K562 (cell line): ENCODE measurements at regions not wholly inside any gene's neighbourhood (a gene's known extent, or its start where the extent isn't known, plus 50 kb on each side); places are given as distances from the start of the nearest gene placed in this dataset.

ENCODE experiments used
- ATAC-seq: fragments of 200-7000 bp; cut with Tn5 transposase; 3 replicates; pipeline ENCODE4 v1.9.1; 2020; ENCODE audit warnings: moderate library complexity
- BruUV-seq: library from RNA; stranded (reverse); fragments of 400-500 nt; replicated peaks from 2 replicates; lab custom pipeline; 2021; lab: Mats Ljungman, UMichigan
- CTCF ChIA-PET: fragments of 300-600 bp; formaldehyde crosslinking; extraction: SDS; loops from one replicate; lab custom pipeline; 2021; ENCODE audit warnings: low intra/inter-chr PET ratio; lab: Yijun Ruan, JAX
- POLR2A ChIA-PET: fragments of 300-600, 350-650 bp; sonication (Branson Sonifier 250); formaldehyde crosslinking; extraction: SDS; loops from one replicate; lab custom pipeline; 2021; ENCODE audit warnings: antibody characterized with exemption, inconsistent platforms; lab: Yijun Ruan, JAX
- DNase-seq, 4 experiments: peaks; one replicate each; pipeline versions ENCODE4 v3.0.0 to v3.0.0-alpha.2; 2011 to 2018; ENCODE audit warnings: low spot score in 3 of 4, mixed read lengths in 3 of 4; ENCODE audit errors: extremely low read depth in 1 of 4
- FAIRE-seq: peaks from 2 replicates; lab custom pipeline; 2011; peaks lifted over from hg19 to GRCh38; lab: Jason Lieb, UNC
- H2AFZ ChIP-seq: 2 replicates; pipeline ENCODE4 v1.6.0; 2011; ENCODE audit warnings: low read depth, low read length, control low read depth, inconsistent platforms
- H3K27ac ChIP-seq: fragments of 200-600 bp; 3 replicates; pipeline ENCODE4 v1.8.0; 2011; ENCODE audit warnings: low read depth, mild to moderate bottlenecking, control low read depth, inconsistent platforms, low read length, moderate library complexity, mixed read lengths; ENCODE audit errors: extremely low read depth
- H3K27me3 ChIP-seq, 2 experiments: fragments of 300-600 bp in 1 of 2; 2 replicates in 1 of 2; 3 replicates in 1 of 2; pipeline versions ENCODE4 v1.6.0 to v1.8.0; 2011; ENCODE audit warnings: inconsistent platforms in 2 of 2, low read length in 2 of 2, mild to moderate bottlenecking in 1 of 2, mixed read lengths in 1 of 2, moderate library complexity in 1 of 2; ENCODE audit not compliant: control insufficient read depth in 2 of 2, insufficient read depth in 2 of 2
- H3K36me3 ChIP-seq: fragments of 300-600 bp; 3 replicates; pipeline ENCODE4 v1.8.0; 2011; ENCODE audit warnings: mild to moderate bottlenecking, low read length, inconsistent platforms; ENCODE audit not compliant: control insufficient read depth, insufficient read depth
- H3K4me1 ChIP-seq, 2 experiments: fragments of 200-600 bp in 1 of 2; replicated peaks in 1 of 2; 2 replicates in 1 of 2; 3 replicates in 1 of 2; pipeline versions ENCODE4 v1.5.1 to v1.8.0; 2011; ENCODE audit warnings: inconsistent platforms in 2 of 2, low read length in 2 of 2, mild to moderate bottlenecking in 1 of 2, mixed read lengths in 1 of 2, moderate library complexity in 1 of 2; ENCODE audit not compliant: control insufficient read depth in 2 of 2, insufficient read depth in 2 of 2
- H3K4me2 ChIP-seq: 2 replicates; pipeline ENCODE4 v1.6.1; 2011; ENCODE audit warnings: low read length, control low read depth, inconsistent platforms, mixed read lengths; ENCODE audit not compliant: insufficient read depth
- H3K4me3 ChIP-seq: fragments of 200-600 bp; sonication (generic), shearing (Covaris generic); 2 replicates; pipeline ENCODE4 v1.5.1; 2016; ENCODE audit warnings: control low read depth, inconsistent platforms
- H3K79me2 ChIP-seq: fragments of 200-600 bp; 3 replicates; pipeline ENCODE4 v1.8.0; 2011; ENCODE audit warnings: low read length, inconsistent platforms; ENCODE audit not compliant: control insufficient read depth, insufficient read depth
- H3K9ac ChIP-seq, 2 experiments: 2 replicates each; pipeline versions ENCODE4 v1.6.0 to v1.6.1; 2011; ENCODE audit warnings: low read depth in 2 of 2, low read length in 2 of 2, control low read depth in 1 of 2, inconsistent platforms in 1 of 2, mild to moderate bottlenecking in 1 of 2, mixed read lengths in 1 of 2; ENCODE audit not compliant: insufficient read depth in 1 of 2
- H3K9me1 ChIP-seq: one replicate; pipeline ENCODE4 v1.6.0; 2011; ENCODE audit warnings: inconsistent platforms, mild to moderate bottlenecking, low read length, moderate library complexity; ENCODE audit not compliant: control insufficient read depth, insufficient read depth
- H3K9me3 ChIP-seq: replicated peaks from 2 replicates; pipeline ENCODE4 v1.5.1; 2011; ENCODE audit warnings: low read depth, low read length, inconsistent platforms; ENCODE audit not compliant: control insufficient read depth, insufficient read depth
- H4K20me1 ChIP-seq: replicated peaks from 2 replicates; pipeline ENCODE4 v1.6.1; 2011; ENCODE audit warnings: low read length, inconsistent platforms, mixed read lengths; ENCODE audit not compliant: control insufficient read depth, insufficient read depth
- CAMTA2 ChIP-seq: fragments of 250-450 bp; sonication (Bioruptor Pico); conservative IDR thresholded peaks from 2 replicates; pipeline ENCODE4 v1.5.1; 2022
- CC2D1A ChIP-seq: fragments of 450-650 bp; IDR thresholded peaks from 2 replicates; pipeline ENCODE4 v1.6.1; 2017; ENCODE audit warnings: mild to moderate bottlenecking
- EP300 ChIP-seq: IDR thresholded peaks from 2 replicates; pipeline ENCODE4 v1.6.1; 2012; ENCODE audit warnings: low read length, improper control_type of control experiment
- KLF6 ChIP-seq: fragments of 250-450 bp; sonication (Bioruptor Pico); IDR thresholded peaks from 2 replicates; pipeline ENCODE4 v1.4.0; 2020; ENCODE audit warnings: mild to moderate bottlenecking, moderate library complexity, borderline replicate concordance
- MLLT1 ChIP-seq, 2 experiments: fragments of 450-650 bp; IDR thresholded peaks; 2 replicates each; pipeline ENCODE4 v1.6.1; 2016
- PHB2 ChIP-seq: fragments of 450-650 bp; IDR thresholded peaks from 2 replicates; pipeline ENCODE4 v1.6.1; 2017; ENCODE audit warnings: low read depth
- POLR3G ChIP-seq: IDR thresholded peaks from 2 replicates; pipeline ENCODE4 v1.6.1; 2011; ENCODE audit not compliant: insufficient read length, insufficient replicate concordance; ENCODE audit errors: extremely low read depth
- PURB ChIP-seq: sonication (generic); formaldehyde crosslinking; IDR thresholded peaks from 2 replicates; pipeline ENCODE4 v1.9.0; 2021; ENCODE audit warnings: low read depth, mild to moderate bottlenecking, missing genetic modification reagents
- RUNX1 ChIP-seq: sonication (generic); IDR thresholded peaks from 2 replicates; pipeline ENCODE4 v1.6.1; 2016; ENCODE audit warnings: antibody characterized with exemption, low read depth
- THAP7 ChIP-seq: fragments of 250-450 bp; sonication (Bioruptor Pico); IDR thresholded peaks from 2 replicates; pipeline ENCODE4 v1.5.0; 2021
- WGBS: fragments of 100-300 bp; shearing (Covaris generic); methylation state at CpG from one replicate; pipeline ENCODE4 v1.1.6; 2016; ENCODE audit warnings: low coverage, mixed read lengths; ENCODE audit not compliant: insufficient coverage; ENCODE audit errors: missing lambda C conversion rate; 5-methylcytosine and 5-hydroxymethylcytosine counted together
- in situ Hi-C: fragments of 300-500 bp; cut with MboI; formaldehyde crosslinking; loops from 4 replicates; pipeline ENCODE4 v1.15.0; 2018; ENCODE audit warnings: inconsistent platforms, mixed read lengths
- intact Hi-C: fragments of 100-400 bp; cut with micrococcal nuclease; formaldehyde crosslinking; loops from 2 replicates; pipeline ENCODE4 v1.14.2; 2022
- TF ChIP-seq, protein P1 (sequence below): fragments of 450-650 bp; IDR thresholded peaks from 2 replicates; pipeline ENCODE4 v1.6.1; 2016; ENCODE audit warnings: mild to moderate bottlenecking

GRCh38 chr18:39259736-39260135, 1694.1 kb upstream of the CELF4 start:
- Histone ChIP-seq H3K79me2 (no peaks in the 10 kb centered on the region), H3K27ac (no peak overlapping the region), H3K36me3 (no peaks in the 10 kb centered on the region), H3K9me1 (no peaks in the 10 kb centered on the region), H3K9ac (no peak overlapping the region), H2AFZ (no peak overlapping the region), H4K20me1 (no peaks in the 10 kb centered on the region), H3K9me3 (no peaks in the 10 kb centered on the region), H3K4me3 (no peak overlapping the region), H3K4me1 (no peaks in the 10 kb centered on the region), H3K4me2 (no peak overlapping the region), H3K27me3 (no peaks in the 10 kb centered on the region)
- BruUV-seq, result no TSS peak
- ChIA-PET POLR2A (no interaction called here), CTCF (no interaction called here)
- ATAC-seq, result no peak
- in situ Hi-C loops, result no loop called here
- FAIRE-seq, result no peak
- intact Hi-C loops, result no loop called here
- DNase-seq, result no peak
- TF ChIP-seq MLLT1 (IDR thresholded peaks at IDR 0.05), result no peak
- 0% methylated on average over 1 of the region's 1 CpG for WGBS

- Histone ChIP-seq H3K4me2 (no peak overlapping the region), H3K79me2 (no peaks in the 10 kb centered on the region), H4K20me1 (no peaks in the 10 kb centered on the region), H3K27ac (no peak overlapping the region), H3K9me3 (no peaks in the 10 kb centered on the region), H3K27me3 (no peaks in the 10 kb centered on the region), H3K36me3 (no peaks in the 10 kb centered on the region), H3K4me3 (no peak overlapping the region), H2AFZ (no peak overlapping the region), H3K4me1 (no peaks in the 10 kb centered on the region), H3K9me1 (no peaks in the 10 kb centered on the region), H3K9ac (no peak overlapping the region)
- DNase-seq, result no peak
- 0% methylated on average over 1 of the region's 1 CpG for WGBS
- no peak for FAIRE-seq
- no TSS peak for BruUV-seq
- POLR2A ChIA-PET, result no interaction called here
- CTCF ChIA-PET, result no interaction called here
- in situ Hi-C loops (no loop called here), intact Hi-C loops (no loop called here)
- ATAC-seq, result no peak
- TF ChIP-seq RUNX1 (no peak), PHB2 (no peak), CC2D1A (no peak), KLF6 (CRISPR knock-in tag) (no peak), EP300 (no peak), PURB (CRISPR knock-in tag) (no peak), THAP7 (CRISPR knock-in tag) (no peak), CAMTA2 (CRISPR knock-in tag) (no peak), POLR3G (no peak)
- TF ChIP-seq, protein P1, sequence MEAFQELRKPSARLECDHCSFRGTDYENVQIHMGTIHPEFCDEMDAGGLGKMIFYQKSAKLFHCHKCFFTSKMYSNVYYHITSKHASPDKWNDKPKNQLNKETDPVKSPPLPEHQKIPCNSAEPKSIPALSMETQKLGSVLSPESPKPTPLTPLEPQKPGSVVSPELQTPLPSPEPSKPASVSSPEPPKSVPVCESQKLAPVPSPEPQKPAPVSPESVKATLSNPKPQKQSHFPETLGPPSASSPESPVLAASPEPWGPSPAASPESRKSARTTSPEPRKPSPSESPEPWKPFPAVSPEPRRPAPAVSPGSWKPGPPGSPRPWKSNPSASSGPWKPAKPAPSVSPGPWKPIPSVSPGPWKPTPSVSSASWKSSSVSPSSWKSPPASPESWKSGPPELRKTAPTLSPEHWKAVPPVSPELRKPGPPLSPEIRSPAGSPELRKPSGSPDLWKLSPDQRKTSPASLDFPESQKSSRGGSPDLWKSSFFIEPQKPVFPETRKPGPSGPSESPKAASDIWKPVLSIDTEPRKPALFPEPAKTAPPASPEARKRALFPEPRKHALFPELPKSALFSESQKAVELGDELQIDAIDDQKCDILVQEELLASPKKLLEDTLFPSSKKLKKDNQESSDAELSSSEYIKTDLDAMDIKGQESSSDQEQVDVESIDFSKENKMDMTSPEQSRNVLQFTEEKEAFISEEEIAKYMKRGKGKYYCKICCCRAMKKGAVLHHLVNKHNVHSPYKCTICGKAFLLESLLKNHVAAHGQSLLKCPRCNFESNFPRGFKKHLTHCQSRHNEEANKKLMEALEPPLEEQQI, result no peak
Measured at GRCh38 chr18:39244242-39244641, 1678.6 kb upstream of the CELF4 start.
